Cerebellar cortex (tissue), 1 donor: ENCODE measurements at regions not wholly inside any gene's neighbourhood (a gene's known extent, or its start where the extent isn't known, plus 50 kb on each side); places are given as distances from the start of the nearest gene placed in this dataset.

Experiments
- DNase-seq: peaks from one replicate; pipeline ENCODE4 v3.0.0-alpha.2; 2015; ENCODE audit warnings: low spot score

DNA sequence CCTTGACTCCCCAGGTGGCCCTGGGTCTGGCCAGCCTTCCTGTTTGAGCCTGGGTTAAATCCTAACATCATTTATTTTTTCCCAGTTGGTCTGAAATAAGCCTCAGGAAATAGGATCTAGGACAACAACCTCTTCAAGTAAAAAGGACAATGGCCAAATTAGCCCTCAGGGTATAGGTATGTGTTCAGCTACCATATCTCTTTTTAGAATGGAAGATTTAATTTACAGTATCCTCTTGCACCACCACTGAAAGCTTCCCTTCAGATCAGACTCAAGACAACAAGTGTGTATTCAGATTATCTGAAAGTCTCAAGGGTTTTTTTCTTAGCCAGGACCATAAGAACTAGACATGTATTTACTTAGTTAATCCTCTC, 61.6 kb upstream of the CXCR4 start:
- no peak for DNase-seq

DNA sequence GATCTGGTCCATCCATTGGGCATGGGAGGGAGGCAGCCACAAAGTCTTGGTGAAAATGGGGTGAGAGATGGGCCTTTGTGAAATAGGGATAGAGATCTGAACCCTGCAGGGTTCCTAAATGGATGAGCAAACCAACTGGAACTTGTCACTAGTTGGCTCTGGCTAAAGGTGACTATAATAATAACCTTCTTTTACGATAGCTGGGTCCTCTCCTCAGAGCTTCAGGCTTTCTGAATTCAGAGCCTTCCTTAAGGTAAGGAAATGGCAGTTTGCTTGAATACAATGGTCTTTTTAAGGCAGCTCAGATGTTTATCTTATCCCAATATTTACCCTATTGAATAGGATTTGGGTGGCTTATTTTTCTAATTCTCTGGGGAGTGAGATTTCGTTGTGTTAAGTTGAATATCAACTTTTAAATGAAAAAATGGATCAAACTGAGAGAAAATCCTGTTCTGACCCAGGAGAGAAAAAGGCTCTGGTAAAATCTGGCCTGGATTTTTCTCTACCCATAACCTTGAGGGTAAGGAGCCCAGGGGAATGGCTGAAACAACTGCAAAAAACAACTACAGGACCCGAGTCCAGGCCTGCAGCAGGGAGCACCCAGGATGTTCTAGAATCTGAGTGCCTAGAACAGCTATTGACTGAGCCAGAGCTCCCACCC, 61.1 kb upstream of the CXCR4 start:
- DNase-seq = no peak

DNA sequence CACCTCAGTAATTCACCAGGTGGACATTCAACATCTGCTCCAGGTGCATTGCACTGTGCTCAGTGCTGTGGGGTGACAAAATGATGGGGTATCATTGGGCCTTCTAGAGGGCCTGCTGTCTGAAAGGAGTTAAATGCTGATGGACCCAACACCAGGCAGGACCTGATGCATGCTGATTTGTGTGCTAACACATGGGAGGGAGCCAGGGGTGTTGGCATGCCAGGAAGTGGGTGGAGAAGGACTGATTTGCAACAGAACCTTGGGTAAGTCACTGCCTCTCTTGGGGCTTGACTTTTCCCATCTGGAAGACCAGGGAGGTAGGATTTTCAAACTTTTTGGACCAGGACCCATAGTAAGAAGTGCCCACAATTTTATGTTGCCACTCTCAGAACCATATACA, 57.9 kb upstream of the CXCR4 start:
- DNase-seq = no peak

DNA sequence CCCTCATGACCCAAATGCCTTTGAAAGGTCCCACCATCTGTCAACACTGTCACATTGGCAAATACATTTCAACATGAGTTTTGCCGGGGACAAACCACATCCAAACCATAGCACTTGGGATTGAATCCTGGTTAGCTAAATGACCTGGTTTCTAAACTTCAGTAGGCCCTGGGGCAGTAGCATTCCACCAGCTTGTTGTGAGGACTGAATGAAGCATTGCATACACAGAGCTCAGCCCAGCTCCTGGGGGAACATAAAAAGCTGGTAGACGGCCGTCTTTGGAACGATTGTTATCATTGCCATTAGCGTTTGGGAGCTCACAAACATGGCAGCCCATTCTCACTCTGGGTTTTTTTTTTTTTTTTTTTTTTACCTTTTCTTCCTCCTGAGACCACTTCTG, 57.5 kb upstream of the CXCR4 start:
- DNase-seq = no peak

DNA sequence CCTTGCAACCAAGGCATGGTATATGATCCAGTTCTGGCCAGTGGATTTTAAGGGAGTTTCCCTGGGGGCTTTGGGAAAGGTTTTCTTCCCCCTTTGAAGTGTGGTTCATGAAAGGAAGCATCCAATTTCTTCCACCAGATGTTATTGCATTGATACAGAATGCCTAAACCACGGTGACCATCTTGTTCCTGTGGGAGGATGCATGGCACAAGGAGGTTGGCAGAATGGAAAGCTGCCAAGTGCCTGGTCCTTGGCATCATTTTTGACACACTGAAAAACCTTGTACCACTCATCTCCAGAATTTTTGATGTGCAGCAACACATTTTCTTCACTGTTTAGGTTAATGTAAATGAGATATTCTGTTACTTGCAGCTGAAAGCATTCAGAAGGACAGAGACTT, 55.2 kb upstream of the CXCR4 start:
- DNase-seq = no peak

DNA sequence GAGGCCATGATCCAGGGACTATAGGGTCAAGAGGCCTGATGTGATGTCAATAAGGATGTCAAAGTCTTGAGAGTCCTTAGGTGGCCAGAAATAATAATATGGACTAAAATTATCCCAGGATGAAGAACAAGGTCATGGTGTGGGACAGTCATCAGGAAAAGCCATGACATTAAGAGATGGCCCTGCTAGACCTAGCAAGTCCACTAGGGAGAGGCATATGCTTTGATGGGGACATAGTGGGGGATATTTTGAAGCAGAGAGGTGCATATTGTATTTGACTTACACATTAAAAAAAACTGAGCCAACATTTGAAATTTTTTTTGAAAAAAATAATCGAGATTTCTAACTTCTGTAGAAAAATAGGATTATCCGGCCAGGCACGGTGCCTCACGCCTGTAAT, 53.3 kb upstream of the CXCR4 start:
- DNase-seq = no peak

DNA sequence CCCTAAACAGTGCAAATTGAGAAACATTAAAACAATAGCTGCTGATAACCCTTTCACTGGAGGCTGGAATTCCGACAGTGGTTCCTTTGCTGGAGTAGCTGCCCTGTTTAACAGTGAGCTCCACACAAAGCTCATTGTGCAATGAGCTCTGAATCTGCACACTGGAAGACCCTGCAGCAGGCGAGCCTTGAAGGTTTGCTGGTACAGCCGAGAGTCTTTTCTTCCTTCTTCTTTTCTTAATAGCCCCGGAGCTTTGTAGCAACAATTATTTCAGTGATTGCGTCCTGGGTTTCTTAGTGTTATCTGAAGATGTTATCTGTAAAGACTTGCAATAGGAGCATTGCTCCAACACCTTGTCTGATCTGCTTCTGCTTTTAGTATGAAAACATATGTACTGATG, 50.8 kb upstream of the CXCR4 start:
- no peak for DNase-seq

DNA sequence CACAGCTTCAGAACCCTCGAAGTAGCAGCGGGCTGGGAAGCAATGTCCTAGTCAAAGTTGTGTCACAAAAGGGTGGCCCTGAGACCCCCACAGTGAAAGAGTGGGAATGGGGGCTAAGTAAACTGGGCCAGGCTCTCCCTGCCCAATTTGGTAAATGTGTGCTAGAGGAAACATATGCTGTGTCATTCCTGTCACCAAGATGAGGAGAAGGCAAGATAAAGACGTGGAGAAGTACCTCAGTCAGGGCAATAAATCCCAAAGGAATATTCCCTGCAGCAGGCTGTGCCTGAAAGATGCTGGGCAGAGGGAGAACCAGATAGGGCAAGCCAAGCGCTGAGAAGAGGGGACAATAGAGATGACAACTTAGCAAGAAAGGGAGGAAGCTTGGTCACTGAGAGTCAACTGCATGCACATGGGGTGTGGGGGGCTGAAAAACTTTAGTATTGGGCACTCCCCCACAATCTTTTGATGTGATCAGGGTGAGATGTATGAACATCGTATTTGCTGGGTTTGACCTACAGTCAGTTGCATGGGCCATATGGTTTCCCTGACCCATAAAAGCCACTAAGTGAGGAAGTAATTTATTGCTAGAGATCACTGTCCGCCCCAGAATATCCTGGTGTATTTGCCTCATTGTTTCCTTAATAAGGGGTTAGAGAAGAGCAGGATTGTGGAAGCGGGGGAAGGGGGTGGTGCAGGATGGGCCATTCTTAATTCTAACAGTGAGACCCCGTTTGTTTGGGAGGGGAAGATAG, 49.9 kb upstream of the CXCR4 start:
- no peak for DNase-seq
